Heart left ventricle (tissue), 16 donors: ENCODE measurements at regions not wholly inside any gene's neighbourhood (a gene's known extent, or its start where the extent isn't known, plus 50 kb on each side); places are given as distances from the start of the nearest gene placed in this dataset.

ENCODE experiments used
- ATAC-seq, 4 donors: fragments of 200-7000 bp; cut with Tn5 transposase; one replicate each; pipeline ENCODE4 v1.9.1; 2020 to 2022; ENCODE audit warnings: moderate library complexity in 4 of 4, mild to moderate bottlenecking in 3 of 4, moderate number of reproducible peaks in 1 of 4
- DNase-seq, 5 donors: peaks; one replicate each; pipeline ENCODE4 v3.0.0-alpha.2; 2020
- H3K27ac ChIP-seq, 12 donors: fragments of 200-600 bp; sonication (generic) in 4 of 12; one replicate each; pipeline versions ENCODE4 v1.5.0 to v1.8.0; 2016 to 2022; ENCODE audit warnings: mild to moderate bottlenecking in 2 of 12
- H3K27me3 ChIP-seq, 9 donors: fragments of 200-600 bp; sonication (generic) in 2 of 9; one replicate each; pipeline versions ENCODE4 v1.5.1 to v1.8.0; 2016 to 2022; ENCODE audit warnings: mild to moderate bottlenecking in 3 of 9
- H3K36me3 ChIP-seq, 9 donors: fragments of 200-600 bp; sonication (generic) in 2 of 9; one replicate each; pipeline versions ENCODE4 v1.5.0 to v1.8.0; 2018 to 2022; ENCODE audit warnings: mild to moderate bottlenecking in 2 of 9
- H3K4me1 ChIP-seq, 12 donors: fragments of 200-600 bp; sonication (generic) in 4 of 12; one replicate each; pipeline versions ENCODE4 v1.5.0 to v1.8.0; 2016 to 2022; ENCODE audit warnings: mild to moderate bottlenecking in 3 of 12
- H3K4me3 ChIP-seq, 12 donors: fragments of 200-600 bp; sonication (generic) in 4 of 12; one replicate each; pipeline versions ENCODE4 v1.5.0 to v1.8.0; 2017 to 2022; ENCODE audit warnings: mild to moderate bottlenecking in 9 of 12, moderate library complexity in 4 of 12
- H3K9me3 ChIP-seq, 12 donors: fragments of 200-600 bp; sonication (generic) in 4 of 12; one replicate each; pipeline versions ENCODE4 v1.5.0 to v1.8.0; 2016 to 2022; ENCODE audit warnings: mild to moderate bottlenecking in 1 of 12
- CTCF ChIP-seq, 12 donors: fragments of 200-600 bp; sonication (generic) in 4 of 12; IDR thresholded peaks; one replicate each; pipeline versions ENCODE4 v1.5.0 to v1.8.0; 2018 to 2022; ENCODE audit warnings: antibody characterized with exemption in 12 of 12, mild to moderate bottlenecking in 5 of 12
- POLR2A ChIP-seq, 2 donors: fragments of 450-650 bp; IDR thresholded peaks; one replicate each; pipeline ENCODE4 v1.6.1; 2017; ENCODE audit warnings: antibody characterized with exemption in 2 of 2, mild to moderate bottlenecking in 2 of 2, moderate library complexity in 2 of 2
- WGBS, 4 donors: extraction: QIAGEN DNeasy Blood & Tissue Kit in 2 of 4; methylation state at CpG; one replicate each; pipeline versions ENCODE4 v1.1.5 to v1.1.7; 2013 to 2018; 5-methylcytosine and 5-hydroxymethylcytosine counted together
- intact Hi-C, 10 donors: fragments of 100-400 bp; cut with DNase I; formaldehyde crosslinking; loops; one replicate each; pipeline versions ENCODE4 v1.11.1 to v1.14.2; 2022
- donor health status: ischemic (EF 13 %, LVEDD 7.1; RV severe dilation, severe dysfunction).
- donor health status: healthy with polysubstance abuse.
- donor health status: DM: no; HTN: yes; CAD: no.
- donor health status: DM: no; HTN: no; CAD: no.
- donor health status: ischemic (EF 25% LVEDD 6.9; RV normal size, moderate dysfunction).
- donor health status: ischemic (EF 25% LVEDD 5.7; RV mildly dilated, moderate dysfunction).
- donor health status: healthy.
- donor health status: DM: yes; HTN: yes; CAD: no.
- donor health status: ischemic (EF 35%, LVEDD 5.7; RV mildly dilated, moderate dysfunction).
- donor health status: nonischemic (EF 11% LVEDD 7.7; RV severe dilation, severe dysfunction).
- donor health status: DM: yes; HTN: yes; CAD: no.
- donor health status: PGD.
- donor health status: ischemic (EF 29% LVEDD 5.4; RV normal size, mild dysfunction).
- donor health status: nonischemic (EF 23%, LVEDD 6.1; RV moderate dilation, normal function).

- H3K27me3 ChIP-seq = no peaks in the 10 kb centered on the region
- 70 to 73% (median 73%) methylated on average over 1 of the region's 1 CpG for WGBS, 4 donors
- ATAC-seq = peak; percentile 75 to 98 (median 78)
- TF ChIP-seq POLR2A (IDR thresholded peaks at IDR 0.05) (no peak), CTCF (IDR thresholded peaks at IDR 0.05) (no peak)
- H3K4me3 ChIP-seq = no peak overlapping the region
- H3K27ac ChIP-seq = peak overlapping the region in 4 of 12 donors; percentile 20 to 51 (median 40)
- H3K36me3 ChIP-seq = no peaks in the 10 kb centered on the region
- H3K9me3 ChIP-seq = no peaks in the 10 kb centered on the region
- peaks cover 0 to 16% (median 0%) of the 10 kb centered on the region in 12 donors for H3K4me1 ChIP-seq
- peak in 2 of 5 donors; percentile 21 to 29 for DNase-seq
- intact Hi-C loops = no loop called here
These were observed 160.5 kb upstream of the KCNJ3 start for GRCh38 chr2:154537843-154538450.

GRCh38 chr2:154546341-154546740 is 152.2 kb upstream of the KCNJ3 start:
- intact Hi-C loops = no loop called here
- no peaks in the 10 kb centered on the region for H3K27me3 ChIP-seq
- no peak overlapping the region for H3K27ac ChIP-seq
- peaks cover 0 to 17% (median 2%) of the 10 kb centered on the region in 12 donors for H3K9me3 ChIP-seq
- H3K4me3 ChIP-seq = no peak overlapping the region
- ATAC-seq (no peak), DNase-seq (no peak)
- no peak for TF ChIP-seq POLR2A (IDR thresholded peaks at IDR 0.05)
- no peak for TF ChIP-seq CTCF (IDR thresholded peaks at IDR 0.05)
- peaks cover 0 to 6% (median 0%) of the 10 kb centered on the region in 12 donors for H3K4me1 ChIP-seq
- whole genome bisulfite sequencing, 4 donors = 75 to 82% (median 77%) methylated on average over 3 to 4 of the region's 4 CpGs
- no peaks in the 10 kb centered on the region for H3K36me3 ChIP-seq

GRCh38 chr2:154549869-154550268 is 148.6 kb upstream of the KCNJ3 start:
- no peaks in the 10 kb centered on the region for H3K27me3 ChIP-seq
- no peak overlapping the region for H3K27ac ChIP-seq
- no peak for ATAC-seq
- peaks cover 0 to 17% (median 6%) of the 10 kb centered on the region in 12 donors for H3K9me3 ChIP-seq
- H3K4me1 ChIP-seq = peaks cover 0 to 6% (median 0%) of the 10 kb centered on the region in 12 donors
- H3K36me3 ChIP-seq = no peaks in the 10 kb centered on the region
- no peak for DNase-seq
- TF ChIP-seq CTCF (IDR thresholded peaks at IDR 0.05) = no peak
- no peak overlapping the region for H3K4me3 ChIP-seq
- intact Hi-C loops = no loop called here

GRCh38 chr2:154551649-154552048 is 146.8 kb upstream of the KCNJ3 start:
- Histone ChIP-seq H3K4me1 (peaks cover 0 to 6% (median 0%) of the 10 kb centered on the region in 12 donors), H3K4me3 (no peak overlapping the region), H3K27ac (no peak overlapping the region), H3K27me3 (no peaks in the 10 kb centered on the region), H3K9me3 (peaks cover 0 to 16% (median 4%) of the 10 kb centered on the region in 12 donors), H3K36me3 (no peaks in the 10 kb centered on the region)
- intact Hi-C loops = no loop called here
- no peak for DNase-seq
- ATAC-seq = no peak
- TF ChIP-seq POLR2A (IDR thresholded peaks at IDR 0.05) (no peak), CTCF (IDR thresholded peaks at IDR 0.05) (no peak)
